ENCODE measurements at regions not wholly inside any gene's neighbourhood (a gene's known extent, or its start where the extent isn't known, plus 50 kb on each side); places are given as distances from the start of the nearest gene placed in this dataset.

DNA sequence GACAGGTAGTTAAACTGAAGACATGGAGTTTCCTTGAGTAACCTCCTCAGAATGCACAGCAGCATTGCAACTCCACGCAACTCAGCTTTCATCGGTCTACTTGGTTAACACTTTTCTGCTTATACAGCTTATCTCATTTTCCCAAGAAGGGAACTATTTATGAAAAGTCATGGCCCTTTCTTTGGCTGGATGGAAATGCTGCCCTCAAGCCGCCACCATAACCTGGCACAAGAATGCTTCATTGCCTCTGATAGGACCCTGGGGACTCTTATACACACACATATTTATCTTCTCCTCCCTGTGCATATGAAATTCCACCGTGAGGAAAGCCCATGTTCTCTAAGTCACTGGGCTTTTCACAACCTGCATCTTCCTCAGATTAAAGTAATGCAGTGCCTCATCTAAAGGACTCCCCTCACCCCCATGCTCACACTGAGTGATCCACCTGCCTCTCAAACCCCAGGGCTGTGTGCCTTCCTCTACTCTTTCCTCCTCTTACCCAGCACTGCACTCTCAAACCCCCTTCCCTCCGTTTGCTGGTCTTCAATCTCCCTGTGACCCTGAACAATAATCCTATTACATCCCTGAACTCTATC is 192.0 kb upstream of the HNRNPA3 start:
- Mint-ChIP-seq H3K9me3 (no peaks in the 10 kb centered on the region), H3K36me3 (ENCODE audit: low read depth) (no peaks in the 10 kb centered on the region), H3K4me3 (no peak overlapping the region), H3K27ac (no peak overlapping the region), H3K4me1 (ENCODE audit: low read depth) (no peaks in the 10 kb centered on the region), H3K27me3 (peaks cover 3% of the 10 kb centered on the region)
- no peak for DNase-seq

DNA sequence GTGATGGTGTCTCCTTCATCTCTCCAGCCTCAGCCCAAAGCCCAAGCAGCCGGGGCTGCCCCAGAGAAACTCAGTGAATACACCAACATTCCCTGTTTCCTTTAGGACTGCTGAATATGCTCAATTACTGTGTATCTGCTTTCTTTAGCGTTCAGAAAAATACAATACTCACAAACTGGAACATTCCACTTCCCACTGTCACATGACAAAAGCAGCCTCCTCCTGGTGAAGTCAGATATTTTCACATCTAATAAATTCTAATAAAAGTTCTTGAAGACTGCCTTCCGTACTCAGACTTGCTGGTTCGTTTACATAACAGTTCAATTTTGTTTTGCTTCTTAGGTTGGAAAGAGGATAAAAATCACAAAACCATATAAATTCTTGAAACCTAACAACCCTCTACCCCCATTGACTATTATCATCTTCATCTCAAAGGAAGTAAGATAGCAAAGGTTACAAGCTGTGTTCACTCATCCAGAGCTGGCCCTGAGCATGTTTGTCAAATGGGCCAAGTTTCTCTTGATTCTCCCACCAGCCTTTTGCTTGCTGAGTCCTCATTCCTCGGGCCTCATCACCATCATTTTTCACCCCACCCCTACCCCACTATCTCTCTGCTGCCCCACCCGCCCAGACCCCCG is 190.8 kb upstream of the HNRNPA3 start:
- Mint-ChIP-seq H3K36me3 (ENCODE audit: low read depth) (no peaks in the 10 kb centered on the region), H3K27ac (no peak overlapping the region), H3K27me3 (peaks cover 9% of the 10 kb centered on the region), H3K4me1 (ENCODE audit: low read depth) (no peaks in the 10 kb centered on the region), H3K9me3 (no peaks in the 10 kb centered on the region), H3K4me3 (no peak overlapping the region)
- no peak for DNase-seq

- Mint-ChIP-seq H3K4me3 (no peak overlapping the region), H3K27ac (no peak overlapping the region), H3K9me3 (no peaks in the 10 kb centered on the region), H3K4me1 (ENCODE audit: low read depth) (no peaks in the 10 kb centered on the region), H3K27me3 (peaks cover 9% of the 10 kb centered on the region), H3K36me3 (ENCODE audit: low read depth) (no peaks in the 10 kb centered on the region)
- DNase-seq = no peak
These were observed 187.8 kb upstream of the HNRNPA3 start for GRCh38 chr2:177024765-177025164.

GRCh38 chr2:177026253-177026652 is 186.3 kb upstream of the HNRNPA3 start:
- Mint-ChIP-seq H3K27me3 (peaks cover 12% of the 10 kb centered on the region), H3K4me1 (ENCODE audit: low read depth) (no peaks in the 10 kb centered on the region), H3K27ac (no peak overlapping the region), H3K4me3 (no peak overlapping the region), H3K9me3 (no peaks in the 10 kb centered on the region), H3K36me3 (ENCODE audit: low read depth) (no peaks in the 10 kb centered on the region)
- no peak for DNase-seq

GRCh38 chr2:177026956-177027355 is 185.6 kb upstream of the HNRNPA3 start:
- no peaks in the 10 kb centered on the region for H3K9me3 Mint-ChIP-seq
- no peaks in the 10 kb centered on the region for H3K36me3 Mint-ChIP-seq (ENCODE audit: low read depth)
- H3K27ac Mint-ChIP-seq = no peak overlapping the region
- DNase-seq = no peak
- no peaks in the 10 kb centered on the region for H3K4me1 Mint-ChIP-seq (ENCODE audit: low read depth)
- H3K27me3 Mint-ChIP-seq = peaks cover 12% of the 10 kb centered on the region
- no peak overlapping the region for H3K4me3 Mint-ChIP-seq

- DNase-seq = no peak
- Mint-ChIP-seq H3K9me3 (no peaks in the 10 kb centered on the region), H3K4me3 (no peak overlapping the region), H3K4me1 (ENCODE audit: low read depth) (no peaks in the 10 kb centered on the region), H3K36me3 (ENCODE audit: low read depth) (no peaks in the 10 kb centered on the region), H3K27me3 (peaks cover 12% of the 10 kb centered on the region), H3K27ac (no peak overlapping the region)
These were observed 184.3 kb upstream of the HNRNPA3 start for GRCh38 chr2:177028296-177028695.

GRCh38 chr2:177029075-177029474 is 183.5 kb upstream of the HNRNPA3 start:
- no peaks in the 10 kb centered on the region for H3K4me1 Mint-ChIP-seq (ENCODE audit: low read depth)
- no peaks in the 10 kb centered on the region for H3K36me3 Mint-ChIP-seq (ENCODE audit: low read depth)
- no peaks in the 10 kb centered on the region for H3K9me3 Mint-ChIP-seq
- no peak overlapping the region for H3K27ac Mint-ChIP-seq
- DNase-seq = no peak
- H3K27me3 Mint-ChIP-seq = peaks cover 12% of the 10 kb centered on the region
- no peak overlapping the region for H3K4me3 Mint-ChIP-seq

DNA sequence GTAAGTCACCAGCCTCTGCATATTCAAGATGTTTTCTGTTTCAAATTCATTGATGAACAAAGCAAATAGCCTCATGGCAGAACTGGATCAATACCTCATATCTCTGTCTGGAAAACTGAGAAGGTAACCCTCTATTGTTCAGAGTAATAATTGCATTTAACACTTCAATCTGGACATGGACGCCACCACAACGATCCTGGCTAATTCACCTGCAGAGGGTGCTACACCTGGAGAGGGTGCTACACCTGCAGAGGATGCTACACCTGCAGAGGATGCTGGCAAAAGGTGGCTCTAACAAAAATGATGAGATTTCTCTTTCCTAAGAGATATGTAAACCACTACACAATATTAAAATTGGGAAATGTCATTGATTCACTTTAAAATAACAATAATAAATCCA is 183.1 kb upstream of the HNRNPA3 start:
- Mint-ChIP-seq H3K27me3 (peaks cover 12% of the 10 kb centered on the region), H3K9me3 (no peaks in the 10 kb centered on the region), H3K4me3 (no peak overlapping the region), H3K27ac (no peak overlapping the region), H3K4me1 (ENCODE audit: low read depth) (no peaks in the 10 kb centered on the region), H3K36me3 (ENCODE audit: low read depth) (no peaks in the 10 kb centered on the region)
- DNase-seq = no peak

DNA sequence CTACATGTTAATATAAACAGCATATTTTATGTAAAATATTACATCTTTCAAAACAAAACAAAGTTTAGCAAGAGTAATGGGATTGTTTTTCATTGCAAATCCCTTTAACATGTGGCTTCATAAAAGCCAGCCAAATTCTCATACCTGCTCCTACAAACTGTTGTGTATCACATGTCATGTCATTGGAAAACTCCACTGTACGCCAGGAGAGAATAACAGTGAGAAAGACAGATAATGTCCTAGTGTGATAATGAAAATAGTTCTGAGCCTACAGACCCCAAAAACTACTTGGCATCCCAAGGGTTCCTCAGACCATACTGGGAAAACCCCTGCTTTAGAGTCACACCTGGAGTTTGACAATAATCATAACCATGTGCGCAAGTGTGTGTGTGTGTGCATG is 182.7 kb upstream of the HNRNPA3 start:
- Mint-ChIP-seq H3K4me1 (ENCODE audit: low read depth) (no peaks in the 10 kb centered on the region), H3K27ac (no peak overlapping the region), H3K4me3 (no peak overlapping the region), H3K27me3 (peaks cover 13% of the 10 kb centered on the region), H3K9me3 (no peaks in the 10 kb centered on the region), H3K36me3 (ENCODE audit: low read depth) (no peaks in the 10 kb centered on the region)
- DNase-seq = no peak

DNA sequence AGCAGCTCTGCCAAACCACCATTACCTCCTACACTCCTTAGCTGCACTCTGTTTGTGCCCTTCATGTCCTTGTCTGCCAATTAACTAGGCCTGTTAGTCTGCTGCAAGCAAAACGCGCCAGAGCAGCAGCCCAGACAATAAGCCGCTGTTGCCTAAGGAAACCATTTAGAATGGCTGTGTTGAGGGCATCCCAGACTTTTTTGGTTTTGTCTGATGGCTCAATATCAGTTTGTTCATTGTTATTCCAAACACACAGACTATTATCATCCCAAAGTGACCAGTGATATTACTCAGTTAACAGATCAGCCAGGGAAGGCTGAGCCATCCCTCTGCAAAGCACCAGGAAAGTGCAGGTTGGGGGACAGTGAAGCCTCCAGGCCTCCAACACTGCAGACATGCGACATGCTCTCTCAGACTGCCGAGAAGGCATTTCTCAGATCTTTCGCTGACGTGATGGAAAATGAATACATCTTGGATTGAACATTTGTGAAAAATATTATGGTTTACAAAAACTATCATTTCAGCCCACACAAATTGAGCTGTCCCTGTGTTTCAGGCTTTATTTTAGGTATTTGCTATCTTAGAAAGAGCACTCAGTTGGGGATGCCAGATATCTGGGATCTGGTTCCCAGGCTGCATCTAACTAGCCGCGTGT is 182.0 kb upstream of the HNRNPA3 start:
- Mint-ChIP-seq H3K27ac (no peak overlapping the region), H3K36me3 (ENCODE audit: low read depth) (no peaks in the 10 kb centered on the region), H3K4me1 (ENCODE audit: low read depth) (no peaks in the 10 kb centered on the region), H3K27me3 (peaks cover 15% of the 10 kb centered on the region), H3K9me3 (no peaks in the 10 kb centered on the region), H3K4me3 (no peak overlapping the region)
- DNase-seq = no peak

DNA sequence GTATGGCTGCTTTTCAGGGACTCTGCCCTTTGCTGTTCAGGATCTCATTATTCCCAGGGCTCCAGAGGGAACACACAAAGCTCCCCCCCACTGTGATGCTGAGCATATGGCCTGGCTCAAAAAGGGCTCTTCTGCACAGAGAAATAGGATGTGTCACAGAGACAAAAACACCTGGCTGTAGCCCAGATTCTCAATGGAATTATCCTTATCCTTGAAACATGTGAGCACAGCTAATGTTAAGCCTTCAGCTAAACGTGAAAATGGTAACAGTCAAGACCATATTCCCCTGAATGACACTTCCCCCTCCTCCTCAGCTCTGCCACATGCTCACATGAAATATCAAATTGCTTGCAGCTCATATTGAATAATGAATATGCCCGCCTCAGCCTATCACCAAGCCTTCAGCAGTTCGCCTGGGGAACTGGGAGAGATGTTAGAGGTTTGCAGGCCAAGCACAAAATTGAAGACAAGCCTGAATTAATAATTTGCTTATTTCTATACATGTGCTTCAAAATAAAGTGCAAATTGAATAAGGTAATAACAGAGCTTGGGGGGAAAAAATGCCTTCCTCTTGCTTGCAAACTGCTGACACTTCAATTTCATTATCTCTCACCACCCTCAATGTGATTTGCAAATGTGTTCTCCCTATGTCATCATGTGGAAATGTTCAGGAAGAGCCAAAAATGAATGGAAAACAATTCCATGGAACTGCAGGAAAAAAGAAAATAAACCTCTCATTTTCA is 181.0 kb upstream of the HNRNPA3 start:
- H3K4me3 Mint-ChIP-seq = no peak overlapping the region
- peaks cover 9% of the 10 kb centered on the region for H3K27me3 Mint-ChIP-seq
- no peaks in the 10 kb centered on the region for H3K4me1 Mint-ChIP-seq (ENCODE audit: low read depth)
- no peak overlapping the region for H3K27ac Mint-ChIP-seq
- no peaks in the 10 kb centered on the region for H3K36me3 Mint-ChIP-seq (ENCODE audit: low read depth)
- no peak for DNase-seq
- H3K9me3 Mint-ChIP-seq = no peaks in the 10 kb centered on the region

- H3K4me3 Mint-ChIP-seq = no peak overlapping the region
- DNase-seq = no peak
- H3K27me3 Mint-ChIP-seq = peaks cover 18% of the 10 kb centered on the region
- no peaks in the 10 kb centered on the region for H3K4me1 Mint-ChIP-seq (ENCODE audit: low read depth)
- no peak overlapping the region for H3K27ac Mint-ChIP-seq
- H3K36me3 Mint-ChIP-seq (ENCODE audit: low read depth) = no peaks in the 10 kb centered on the region
- H3K9me3 Mint-ChIP-seq = no peaks in the 10 kb centered on the region
These were observed 175.8 kb upstream of the HNRNPA3 start for GRCh38 chr2:177036747-177037146.

DNA sequence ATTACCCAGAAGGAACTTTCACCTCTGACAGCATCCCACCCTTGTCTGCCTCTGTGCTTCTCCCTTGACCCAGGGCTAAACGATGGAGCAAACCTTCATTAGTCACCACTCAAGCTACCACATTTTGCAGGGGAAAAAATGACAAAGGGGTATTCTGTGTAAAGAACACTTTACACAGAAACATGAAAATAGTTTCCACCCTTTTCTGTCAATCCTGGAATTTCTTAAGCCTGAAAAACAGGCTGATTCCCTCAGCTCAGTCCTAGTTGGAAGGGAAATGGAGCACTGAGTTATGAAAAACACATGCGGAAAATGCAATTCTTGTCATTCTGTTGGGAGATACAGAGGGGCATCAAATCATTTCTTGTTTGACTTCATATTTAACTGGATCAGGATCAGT is 175.0 kb upstream of the HNRNPA3 start:
- Mint-ChIP-seq H3K27me3 (peaks cover 18% of the 10 kb centered on the region), H3K4me3 (no peak overlapping the region), H3K4me1 (ENCODE audit: low read depth) (no peaks in the 10 kb centered on the region), H3K27ac (no peak overlapping the region), H3K9me3 (no peaks in the 10 kb centered on the region), H3K36me3 (ENCODE audit: low read depth) (no peaks in the 10 kb centered on the region)
- DNase-seq = no peak

DNA sequence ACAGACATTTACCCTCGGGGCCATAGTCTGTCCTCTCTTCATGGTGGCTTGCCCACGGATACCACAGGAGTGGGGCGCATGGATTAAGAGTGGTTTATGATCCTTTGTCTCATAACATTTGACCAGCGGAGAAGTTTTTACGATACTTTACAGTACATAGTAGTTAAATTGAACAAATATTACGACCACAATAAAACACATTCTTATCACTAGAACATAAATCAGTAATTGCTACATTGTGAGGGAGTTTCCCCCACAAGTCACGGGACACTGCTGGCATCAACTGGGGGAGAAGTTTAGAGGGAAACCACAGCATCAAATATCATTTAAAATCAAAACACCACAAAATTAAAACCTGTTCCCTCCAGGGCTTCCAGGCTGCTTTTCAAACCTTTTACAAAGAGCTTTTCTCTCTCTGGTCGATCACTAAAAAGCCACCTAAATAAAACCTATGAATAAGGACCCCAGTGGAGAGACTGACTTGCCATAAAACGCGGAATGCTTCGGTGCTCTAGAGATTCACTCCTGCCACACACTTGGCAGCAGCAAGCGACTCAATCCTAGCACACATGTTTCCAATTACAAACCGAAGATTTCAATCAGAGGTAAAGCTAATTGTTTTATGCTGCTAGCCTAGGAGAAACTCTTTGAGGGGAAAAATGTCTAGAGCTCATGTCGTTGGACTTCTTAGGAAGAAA is 173.7 kb upstream of the HNRNPA3 start:
- no peaks in the 10 kb centered on the region for H3K36me3 Mint-ChIP-seq (ENCODE audit: low read depth)
- H3K4me1 Mint-ChIP-seq (ENCODE audit: low read depth) = no peaks in the 10 kb centered on the region
- H3K9me3 Mint-ChIP-seq = no peaks in the 10 kb centered on the region
- H3K4me3 Mint-ChIP-seq = no peak overlapping the region
- H3K27me3 Mint-ChIP-seq = peaks cover 18% of the 10 kb centered on the region
- H3K27ac Mint-ChIP-seq = no peak overlapping the region
- DNase-seq = no peak
